ENCODE measurements at regions not wholly inside any gene's neighbourhood (a gene's known extent, or its start where the extent isn't known, plus 50 kb on each side); places are given as distances from the start of the nearest gene placed in this dataset.
A peak's percentile ranks its signal among the peaks of the same experiment; 100 is the strongest.

DNA sequence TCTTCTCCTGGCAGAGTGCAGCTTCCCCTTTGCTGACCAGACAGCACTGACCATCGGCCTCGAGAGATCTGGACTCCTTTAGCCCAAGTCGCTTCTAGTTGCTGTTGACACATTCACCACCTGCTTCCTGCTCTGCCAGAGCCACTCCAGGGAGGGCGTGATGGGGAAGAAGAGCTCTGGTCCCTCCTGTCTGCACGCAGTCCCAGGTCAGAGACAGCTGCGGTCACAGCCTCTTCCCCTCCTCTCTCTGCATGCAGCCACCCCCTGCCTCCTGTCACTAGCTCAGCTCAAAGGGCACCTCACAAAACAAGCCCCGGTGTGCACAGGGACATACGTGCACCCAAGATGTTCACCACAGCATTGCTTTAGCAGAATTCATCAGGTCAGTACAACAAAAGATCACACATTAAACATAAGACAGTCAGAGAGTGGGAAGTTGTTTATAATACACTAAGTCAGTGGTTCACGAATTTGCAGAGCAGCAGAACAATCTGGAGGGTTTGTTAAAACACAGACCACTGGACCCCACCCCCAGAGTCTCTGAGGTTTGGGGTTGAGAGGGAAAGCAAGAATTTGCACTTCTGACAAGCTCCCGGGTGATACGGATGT lies 132.9 kb downstream of the SYF2 start:
- TF ChIP-seq, protein P1, sequence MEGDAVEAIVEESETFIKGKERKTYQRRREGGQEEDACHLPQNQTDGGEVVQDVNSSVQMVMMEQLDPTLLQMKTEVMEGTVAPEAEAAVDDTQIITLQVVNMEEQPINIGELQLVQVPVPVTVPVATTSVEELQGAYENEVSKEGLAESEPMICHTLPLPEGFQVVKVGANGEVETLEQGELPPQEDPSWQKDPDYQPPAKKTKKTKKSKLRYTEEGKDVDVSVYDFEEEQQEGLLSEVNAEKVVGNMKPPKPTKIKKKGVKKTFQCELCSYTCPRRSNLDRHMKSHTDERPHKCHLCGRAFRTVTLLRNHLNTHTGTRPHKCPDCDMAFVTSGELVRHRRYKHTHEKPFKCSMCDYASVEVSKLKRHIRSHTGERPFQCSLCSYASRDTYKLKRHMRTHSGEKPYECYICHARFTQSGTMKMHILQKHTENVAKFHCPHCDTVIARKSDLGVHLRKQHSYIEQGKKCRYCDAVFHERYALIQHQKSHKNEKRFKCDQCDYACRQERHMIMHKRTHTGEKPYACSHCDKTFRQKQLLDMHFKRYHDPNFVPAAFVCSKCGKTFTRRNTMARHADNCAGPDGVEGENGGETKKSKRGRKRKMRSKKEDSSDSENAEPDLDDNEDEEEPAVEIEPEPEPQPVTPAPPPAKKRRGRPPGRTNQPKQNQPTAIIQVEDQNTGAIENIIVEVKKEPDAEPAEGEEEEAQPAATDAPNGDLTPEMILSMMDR (IDR thresholded peaks at IDR 0.05), result no peak
- TF ChIP-seq POLR2A (IDR thresholded peaks at IDR 0.05), result peak in 1 of 3 donors; percentile 12
